HL-60 (cell line): ENCODE measurements at regions not wholly inside any gene's neighbourhood (a gene's known extent, or its start where the extent isn't known, plus 50 kb on each side); places are given as distances from the start of the nearest gene placed in this dataset.

Source experiments
- DNase-seq, 2 experiments: peaks; one replicate each; pipeline ENCODE4 v3.0.0-alpha.2; 2010 to 2020; ENCODE audit warnings: low read depth in 1 of 2, low spot score in 1 of 2
- H3K27ac ChIP-seq: fragments of 250-450 bp; sonication (Bioruptor Pico); replicated peaks from 2 replicates; pipeline ENCODE4 v1.5.1; 2020; ENCODE audit warnings: mild to moderate bottlenecking, moderate library complexity
- H3K27me3 ChIP-seq: fragments of 250-450 bp; sonication (Bioruptor Pico); 2 replicates; pipeline ENCODE4 v1.5.1; 2021; ENCODE audit warnings: mild to moderate bottlenecking, moderate library complexity; ENCODE audit not compliant: insufficient read depth, poor library complexity, severe bottlenecking
- H3K4me3 ChIP-seq: replicated peaks from 2 replicates; pipeline ENCODE4 v1.5.1; 2011; ENCODE audit warnings: mild to moderate bottlenecking, control low read depth, low read length; ENCODE audit not compliant: insufficient read depth
- GABPA ChIP-seq: IDR thresholded peaks from 2 replicates; pipeline ENCODE4 v1.6.1; 2012; ENCODE audit warnings: low read depth
- POLR2AphosphoS5 ChIP-seq: IDR thresholded peaks from 2 replicates; pipeline ENCODE4 v1.6.1; 2012; ENCODE audit warnings: low read depth
- SPI1 ChIP-seq: IDR thresholded peaks from 2 replicates; pipeline ENCODE4 v1.6.1; 2012; ENCODE audit warnings: low read depth, mild to moderate bottlenecking, borderline replicate concordance
- TF ChIP-seq, protein P1 (sequence below): IDR thresholded peaks from one replicate; pipeline ENCODE4 v1.5.1; 2011; ENCODE audit warnings: low read length, control low read depth, inconsistent platforms; ENCODE audit not compliant: insufficient read depth
- TF ChIP-seq, protein P2 (sequence below): IDR thresholded peaks from 2 replicates; pipeline ENCODE4 v1.6.1; 2012; ENCODE audit warnings: low read depth; ENCODE audit not compliant: insufficient replicate concordance

DNA sequence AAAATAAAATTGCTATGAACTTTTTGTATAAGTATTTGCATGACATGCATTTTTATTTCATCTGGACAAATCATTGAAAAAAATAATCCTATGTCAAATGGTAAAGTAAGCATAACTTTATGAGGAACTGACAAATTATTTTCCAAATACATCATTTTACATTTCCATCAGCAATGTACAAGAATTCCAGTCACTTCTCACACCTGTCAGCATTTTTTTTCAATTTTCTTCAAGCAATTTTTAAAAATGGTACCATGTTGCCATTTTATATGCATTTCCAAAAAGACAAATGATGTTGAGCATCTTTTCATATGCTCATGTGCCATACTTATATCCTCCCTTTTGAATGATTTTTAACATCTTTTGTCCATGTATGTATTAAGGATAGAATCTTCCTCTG, 961.7 kb upstream of the PIK3C3 start:
- DNase-seq = no peak

DNA sequence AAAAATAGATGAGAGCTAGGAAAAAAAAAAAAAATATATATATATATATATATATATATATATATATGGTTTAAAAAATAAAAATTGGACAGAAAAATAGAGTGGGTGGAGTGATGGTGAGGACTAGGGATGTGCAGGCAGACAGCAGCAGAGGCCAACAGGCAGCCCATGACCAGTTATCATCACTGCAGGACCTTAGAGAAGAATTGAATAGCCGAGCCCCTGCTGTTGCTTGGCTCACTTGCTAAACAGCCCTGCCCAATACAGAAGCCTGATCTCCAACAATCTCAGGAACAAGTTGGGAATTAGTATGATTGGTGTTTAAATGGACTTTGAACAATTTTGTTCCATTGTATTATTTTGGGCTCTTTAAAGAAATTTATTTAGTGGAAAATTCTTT, 967.5 kb upstream of the PIK3C3 start:
- no peak for TF ChIP-seq GABPA
- TF ChIP-seq POLR2AphosphoS5 = no peak
- TF ChIP-seq, protein P1, sequence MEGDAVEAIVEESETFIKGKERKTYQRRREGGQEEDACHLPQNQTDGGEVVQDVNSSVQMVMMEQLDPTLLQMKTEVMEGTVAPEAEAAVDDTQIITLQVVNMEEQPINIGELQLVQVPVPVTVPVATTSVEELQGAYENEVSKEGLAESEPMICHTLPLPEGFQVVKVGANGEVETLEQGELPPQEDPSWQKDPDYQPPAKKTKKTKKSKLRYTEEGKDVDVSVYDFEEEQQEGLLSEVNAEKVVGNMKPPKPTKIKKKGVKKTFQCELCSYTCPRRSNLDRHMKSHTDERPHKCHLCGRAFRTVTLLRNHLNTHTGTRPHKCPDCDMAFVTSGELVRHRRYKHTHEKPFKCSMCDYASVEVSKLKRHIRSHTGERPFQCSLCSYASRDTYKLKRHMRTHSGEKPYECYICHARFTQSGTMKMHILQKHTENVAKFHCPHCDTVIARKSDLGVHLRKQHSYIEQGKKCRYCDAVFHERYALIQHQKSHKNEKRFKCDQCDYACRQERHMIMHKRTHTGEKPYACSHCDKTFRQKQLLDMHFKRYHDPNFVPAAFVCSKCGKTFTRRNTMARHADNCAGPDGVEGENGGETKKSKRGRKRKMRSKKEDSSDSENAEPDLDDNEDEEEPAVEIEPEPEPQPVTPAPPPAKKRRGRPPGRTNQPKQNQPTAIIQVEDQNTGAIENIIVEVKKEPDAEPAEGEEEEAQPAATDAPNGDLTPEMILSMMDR = no peak
- TF ChIP-seq, protein P2, sequence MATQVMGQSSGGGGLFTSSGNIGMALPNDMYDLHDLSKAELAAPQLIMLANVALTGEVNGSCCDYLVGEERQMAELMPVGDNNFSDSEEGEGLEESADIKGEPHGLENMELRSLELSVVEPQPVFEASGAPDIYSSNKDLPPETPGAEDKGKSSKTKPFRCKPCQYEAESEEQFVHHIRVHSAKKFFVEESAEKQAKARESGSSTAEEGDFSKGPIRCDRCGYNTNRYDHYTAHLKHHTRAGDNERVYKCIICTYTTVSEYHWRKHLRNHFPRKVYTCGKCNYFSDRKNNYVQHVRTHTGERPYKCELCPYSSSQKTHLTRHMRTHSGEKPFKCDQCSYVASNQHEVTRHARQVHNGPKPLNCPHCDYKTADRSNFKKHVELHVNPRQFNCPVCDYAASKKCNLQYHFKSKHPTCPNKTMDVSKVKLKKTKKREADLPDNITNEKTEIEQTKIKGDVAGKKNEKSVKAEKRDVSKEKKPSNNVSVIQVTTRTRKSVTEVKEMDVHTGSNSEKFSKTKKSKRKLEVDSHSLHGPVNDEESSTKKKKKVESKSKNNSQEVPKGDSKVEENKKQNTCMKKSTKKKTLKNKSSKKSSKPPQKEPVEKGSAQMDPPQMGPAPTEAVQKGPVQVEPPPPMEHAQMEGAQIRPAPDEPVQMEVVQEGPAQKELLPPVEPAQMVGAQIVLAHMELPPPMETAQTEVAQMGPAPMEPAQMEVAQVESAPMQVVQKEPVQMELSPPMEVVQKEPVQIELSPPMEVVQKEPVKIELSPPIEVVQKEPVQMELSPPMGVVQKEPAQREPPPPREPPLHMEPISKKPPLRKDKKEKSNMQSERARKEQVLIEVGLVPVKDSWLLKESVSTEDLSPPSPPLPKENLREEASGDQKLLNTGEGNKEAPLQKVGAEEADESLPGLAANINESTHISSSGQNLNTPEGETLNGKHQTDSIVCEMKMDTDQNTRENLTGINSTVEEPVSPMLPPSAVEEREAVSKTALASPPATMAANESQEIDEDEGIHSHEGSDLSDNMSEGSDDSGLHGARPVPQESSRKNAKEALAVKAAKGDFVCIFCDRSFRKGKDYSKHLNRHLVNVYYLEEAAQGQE = no peak
- no peak for TF ChIP-seq SPI1

More for the DNA sequence above, 961.7 kb upstream of the PIK3C3 start:
- no peaks in the 10 kb centered on the region for H3K27me3 ChIP-seq
- TF ChIP-seq POLR2AphosphoS5 (no peak), GABPA (no peak), SPI1 (no peak)
- TF ChIP-seq, protein P2 = no peak
- TF ChIP-seq, protein P1 = no peak
- no peak overlapping the region for H3K4me3 ChIP-seq
- H3K27ac ChIP-seq = no peak overlapping the region

DNA sequence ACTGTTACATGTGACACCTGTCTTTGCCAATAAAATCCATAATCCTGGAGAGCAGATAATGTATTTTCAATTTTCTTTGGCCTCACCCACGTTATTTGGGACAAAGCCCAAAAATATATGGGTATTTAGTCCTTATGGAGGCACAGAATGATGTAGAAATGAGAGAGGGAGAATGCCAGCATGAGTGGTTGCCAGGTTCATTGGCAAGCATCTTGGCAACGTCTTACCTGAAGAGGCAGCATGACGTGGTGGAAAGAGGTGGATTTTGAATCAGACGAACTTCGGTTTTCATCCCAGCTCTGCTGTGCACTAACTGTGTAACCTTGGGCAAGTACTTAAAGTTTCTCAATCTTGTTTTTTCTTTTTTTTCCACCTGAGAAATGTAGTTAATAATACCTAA, 969.6 kb upstream of the PIK3C3 start:
- no peaks in the 10 kb centered on the region for H3K27me3 ChIP-seq
- TF ChIP-seq, protein P1 = no peak
- TF ChIP-seq POLR2AphosphoS5 = no peak
- no peak for TF ChIP-seq SPI1
- no peak for TF ChIP-seq GABPA
- TF ChIP-seq, protein P2 = no peak
- DNase-seq = no peak

More for the DNA sequence above, 967.5 kb upstream of the PIK3C3 start:
- DNase-seq = no peak
- H3K27ac ChIP-seq = no peak overlapping the region
- no peak overlapping the region for H3K4me3 ChIP-seq
- H3K27me3 ChIP-seq = no peaks in the 10 kb centered on the region

More for the DNA sequence above, 969.6 kb upstream of the PIK3C3 start:
- H3K27ac ChIP-seq = no peak overlapping the region
- no peak overlapping the region for H3K4me3 ChIP-seq
